Stomach (tissue), 8 donors: ENCODE measurements at regions not wholly inside any gene's neighbourhood (a gene's known extent, or its start where the extent isn't known, plus 50 kb on each side); places are given as distances from the start of the nearest gene placed in this dataset.
"Not testable (repeated sequence)": the region's sequence is repeated elsewhere in the genome, so short reads cannot be mapped to it uniquely, and the experiment has no call there.

Experiments
- DNase-seq, 2 donors: peaks; one replicate each; pipeline versions ENCODE4 v3.0.0 to v3.0.0-alpha.2; 2013 to 2019
- H3K27ac ChIP-seq, 5 donors: fragments of 200-600 bp in 4 of 5; sonication (generic) in 4 of 5; one replicate each; pipeline ENCODE4 v1.5.1; 2013 to 2019; ENCODE audit warnings: mild to moderate bottlenecking in 1 of 5, moderate library complexity in 1 of 5
- H3K27me3 ChIP-seq, 3 donors: fragments of 200-600 bp; sonication (generic); one replicate each; pipeline ENCODE4 v1.5.1; 2017 to 2019; ENCODE audit warnings: mixed run types in 1 of 3
- H3K36me3 ChIP-seq, 4 donors: fragments of 200-600 bp; sonication (generic); 1 replicate in 3 of 4; 2 replicates in 1 of 4; pipeline ENCODE4 v1.5.1; 2016 to 2019
- H3K4me1 ChIP-seq, 4 donors: fragments of 200-600 bp; sonication (generic); one replicate each; pipeline ENCODE4 v1.5.1; 2016 to 2019
- H3K4me3 ChIP-seq, 4 donors: fragments of 200-600 bp; sonication (generic) in 3 of 4; one replicate each; pipeline ENCODE4 v1.5.1; 2016 to 2019; ENCODE audit warnings: mild to moderate bottlenecking in 1 of 4
- H3K9me3 ChIP-seq, 4 donors: fragments of 200-600 bp; sonication (generic); one replicate each; pipeline ENCODE4 v1.5.1; 2016 to 2019
- CTCF ChIP-seq, 7 experiments: fragments of 450-650 bp in 4 of 7; fragments of 200-600 bp in 3 of 7; sonication (generic) in 3 of 7; IDR thresholded peaks; one replicate each; pipeline ENCODE4 v1.5.1; 2016 to 2019; ENCODE audit warnings: antibody characterized with exemption in 7 of 7, control low read depth in 2 of 7, mild to moderate bottlenecking in 1 of 7
- EP300 ChIP-seq: sonication (generic); formaldehyde crosslinking; IDR thresholded peaks from one replicate; pipeline ENCODE4 v1.6.1; 2017; ENCODE audit warnings: antibody characterized with exemption
- POLR2A ChIP-seq, 4 donors: fragments of 450-650 bp; IDR thresholded peaks; one replicate each; pipeline ENCODE4 v1.6.1; 2016; ENCODE audit warnings: antibody characterized with exemption in 4 of 4, control low read depth in 2 of 4, mild to moderate bottlenecking in 1 of 4, moderate library complexity in 1 of 4
- POLR2AphosphoS5 ChIP-seq, 3 donors: sonication (generic); formaldehyde crosslinking; IDR thresholded peaks; one replicate each; pipeline ENCODE4 v1.6.1; 2016; ENCODE audit warnings: antibody characterized with exemption in 3 of 3
- WGBS, 5 donors: extraction: QIAGEN DNeasy Blood & Tissue Kit in 3 of 5; methylation state at CpG; one replicate each; pipeline versions ENCODE4 v1.1.5 to v1.1.7; 2013 to 2018; 5-methylcytosine and 5-hydroxymethylcytosine counted together
- intact Hi-C: fragments of 100-400 bp; cut with DNase I; formaldehyde crosslinking; loops from one replicate; pipeline ENCODE4 v1.15.1; 2023; ENCODE audit warnings: low total_unique reads
- donor health status: healthy with polysubstance abuse.
- donor health status: Bipolar disorder and iron deficiency.
- donor health status: healthy.

GRCh38 chrX:73930300-73930699 is 77.8 kb upstream of the XIST start:
- TF ChIP-seq POLR2A (IDR thresholded peaks at IDR 0.05): no peak
- TF ChIP-seq EP300: no peak
- TF ChIP-seq POLR2AphosphoS5 (IDR thresholded peaks at IDR 0.05): no peak
- no peak for TF ChIP-seq CTCF (IDR thresholded peaks at IDR 0.05)
- WGBS, 5 donors: 88 to 100% (median 100%) methylated on average over 1 of the region's 1 CpG
- DNase-seq: no peak
- no peaks in the 10 kb centered on the region for H3K27me3 ChIP-seq
- no peak overlapping the region for H3K27ac ChIP-seq
- no peaks in the 10 kb centered on the region for H3K4me1 ChIP-seq
- intact Hi-C loops: no loop called here
- H3K9me3 ChIP-seq: peaks cover 0 to 13% (median 0%) of the 10 kb centered on the region in 4 donors
- H3K4me3 ChIP-seq: no peak overlapping the region
- H3K36me3 ChIP-seq: no peaks in the 10 kb centered on the region

GRCh38 chrX:73922856-73923455 is 70.4 kb upstream of the XIST start:
- DNase-seq: no peak
- no peaks in the 10 kb centered on the region for H3K4me1 ChIP-seq
- H3K27ac ChIP-seq: no peak overlapping the region
- intact Hi-C loops: no loop called here
- WGBS, 5 donors: 78 to 95% (median 92%) methylated on average over 2 of the region's 2 CpGs
- H3K36me3 ChIP-seq: no peaks in the 10 kb centered on the region
- no peak for TF ChIP-seq POLR2AphosphoS5 (IDR thresholded peaks at IDR 0.05)
- TF ChIP-seq POLR2A (IDR thresholded peaks at IDR 0.05): no peak
- no peak for TF ChIP-seq CTCF (IDR thresholded peaks at IDR 0.05)
- no peak for TF ChIP-seq EP300
- H3K4me3 ChIP-seq: no peak overlapping the region
- no peaks in the 10 kb centered on the region for H3K9me3 ChIP-seq
- no peaks in the 10 kb centered on the region for H3K27me3 ChIP-seq

GRCh38 chrX:73916931-73917667 is 64.6 kb upstream of the XIST start:
- no peak overlapping the region for H3K27ac ChIP-seq
- DNase-seq: peak in 1 of 2 donors; percentile 44
- no peaks in the 10 kb centered on the region for H3K9me3 ChIP-seq
- H3K27me3 ChIP-seq: no peaks in the 10 kb centered on the region
- 80 to 93% (median 85%) methylated on average over 2 of the region's 2 CpGs for WGBS, 5 donors
- H3K36me3 ChIP-seq: no peaks in the 10 kb centered on the region
- no peaks in the 10 kb centered on the region for H3K4me1 ChIP-seq
- intact Hi-C loops: no loop called here
- no peak overlapping the region for H3K4me3 ChIP-seq
- TF ChIP-seq POLR2A (IDR thresholded peaks at IDR 0.05): no peak
- TF ChIP-seq POLR2AphosphoS5 (IDR thresholded peaks at IDR 0.05): no peak
- no peak for TF ChIP-seq CTCF (IDR thresholded peaks at IDR 0.05)
- TF ChIP-seq EP300: no peak

GRCh38 chrX:73916489-73916888 is 64.0 kb upstream of the XIST start:
- H3K27me3 ChIP-seq: no peaks in the 10 kb centered on the region
- TF ChIP-seq EP300: no peak
- no peak for TF ChIP-seq POLR2AphosphoS5 (IDR thresholded peaks at IDR 0.05)
- no peak for TF ChIP-seq CTCF (IDR thresholded peaks at IDR 0.05)
- no peak for TF ChIP-seq POLR2A (IDR thresholded peaks at IDR 0.05)
- H3K27ac ChIP-seq: no peak overlapping the region
- no peaks in the 10 kb centered on the region for H3K36me3 ChIP-seq
- DNase-seq: no peak
- no peak overlapping the region for H3K4me3 ChIP-seq
- no peaks in the 10 kb centered on the region for H3K4me1 ChIP-seq
- no peaks in the 10 kb centered on the region for H3K9me3 ChIP-seq
- intact Hi-C loops: no loop called here

- H3K27me3 ChIP-seq, H3K9me3 ChIP-seq, H3K4me1 ChIP-seq, intact Hi-C loops, H3K27ac ChIP-seq, H3K4me3 ChIP-seq, H3K36me3 ChIP-seq: not testable (repeated sequence)
- peak in 1 of 2 donors; percentile 10 for DNase-seq
Measured at GRCh38 chrX:73914792-73915191, 62.3 kb upstream of the XIST start.
